ENCODE measurements at regions not wholly inside any gene's neighbourhood (a gene's known extent, or its start where the extent isn't known, plus 50 kb on each side); places are given as distances from the start of the nearest gene placed in this dataset.
"Not testable (repeated sequence)": the region's sequence is repeated elsewhere in the genome, so short reads cannot be mapped to it uniquely, and the experiment has no call there.

DNA sequence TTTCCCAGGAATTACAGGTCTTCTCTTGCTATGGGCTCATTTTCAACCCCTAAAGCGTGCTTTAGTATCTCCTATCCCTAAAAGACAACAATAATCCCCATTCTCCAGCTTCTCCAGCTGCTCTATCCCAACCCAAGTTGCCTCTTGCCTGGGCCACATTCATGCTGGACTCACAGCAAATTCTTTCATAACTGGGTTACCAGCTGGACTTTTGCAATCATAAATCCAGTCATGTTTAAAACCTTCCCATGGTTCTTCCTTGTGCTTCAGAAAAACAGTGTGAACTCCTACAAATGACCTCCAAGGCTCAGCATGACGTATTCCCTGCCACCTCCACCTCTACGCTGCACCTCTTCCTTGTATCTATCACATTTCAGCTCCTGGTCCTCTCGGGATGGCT is 346.9 kb downstream of the GADD45G start:
- Mint-ChIP-seq H3K27me3 (ENCODE audit: insufficient read depth, unreplicated experiment) (no peaks in the 10 kb centered on the region), H3K36me3 (ENCODE audit: insufficient read depth, unreplicated experiment) (no peaks in the 10 kb centered on the region), H3K4me1 (ENCODE audit: insufficient read depth, unreplicated experiment) (peaks cover 5% of the 10 kb centered on the region), H3K9me3 (ENCODE audit: unreplicated experiment) (no peaks in the 10 kb centered on the region), H3K27ac (ENCODE audit: low read depth, unreplicated experiment) (no peak overlapping the region), H3K4me3 (ENCODE audit: unreplicated experiment) (no peak overlapping the region)
- BruUV-seq (replicated peaks): no TSS peak
- POLR2A ChIA-PET: interaction anchor here (0.6 to 2.0 kb wide), 5 partner anchors 10 to 1573 kb away, joined by 3 to 4 read pairs (median 4); no protein-coding TSS in a partner anchor
- TF ChIP-seq CTCF (IDR thresholded peaks at IDR 0.05; ENCODE audit: unreplicated experiment): no peak
- no peak for DNase-seq (ENCODE audit: unreplicated experiment)
- intact Hi-C loops (cut with micrococcal nuclease): no loop called here
- CTCF ChIA-PET: interaction anchor here (0.5 to 1.4 kb wide), 2 partner anchors 10 to 1204 kb away, joined by 4 to 5 read pairs; no protein-coding TSS in a partner anchor

- POLR2A ChIA-PET: interaction anchor here (0.6 to 1.7 kb wide), 4 partner anchors 11 to 1573 kb away, joined by 3 to 4 read pairs (median 4); no protein-coding TSS in a partner anchor
- no peak for DNase-seq (ENCODE audit: unreplicated experiment)
- BruUV-seq (replicated peaks): no TSS peak
Observed at GRCh38 chr9:89952401-89952800, 347.6 kb downstream of the GADD45G start.

GRCh38 chr9:89953263-89953662 is 348.5 kb downstream of the GADD45G start:
- not testable (repeated sequence) for H3K4me3 Mint-ChIP-seq (ENCODE audit: unreplicated experiment)

More at GRCh38 chr9:89952401-89952800, 347.6 kb downstream of the GADD45G start:
- intact Hi-C loops (cut with micrococcal nuclease): no loop called here
- Mint-ChIP-seq H3K36me3 (ENCODE audit: insufficient read depth, unreplicated experiment) (no peaks in the 10 kb centered on the region), H3K27ac (ENCODE audit: low read depth, unreplicated experiment) (no peak overlapping the region), H3K27me3 (ENCODE audit: insufficient read depth, unreplicated experiment) (no peaks in the 10 kb centered on the region), H3K9me3 (ENCODE audit: unreplicated experiment) (no peaks in the 10 kb centered on the region), H3K4me3 (ENCODE audit: unreplicated experiment) (no peak overlapping the region), H3K4me1 (ENCODE audit: insufficient read depth, unreplicated experiment) (peaks cover 5% of the 10 kb centered on the region)
- TF ChIP-seq CTCF (IDR thresholded peaks at IDR 0.05; ENCODE audit: unreplicated experiment): no peak
- CTCF ChIA-PET: interaction anchor here (1.4 kb wide), 1 partner anchor 11 kb away, joined by 5 read pairs; no protein-coding TSS in a partner anchor

DNA sequence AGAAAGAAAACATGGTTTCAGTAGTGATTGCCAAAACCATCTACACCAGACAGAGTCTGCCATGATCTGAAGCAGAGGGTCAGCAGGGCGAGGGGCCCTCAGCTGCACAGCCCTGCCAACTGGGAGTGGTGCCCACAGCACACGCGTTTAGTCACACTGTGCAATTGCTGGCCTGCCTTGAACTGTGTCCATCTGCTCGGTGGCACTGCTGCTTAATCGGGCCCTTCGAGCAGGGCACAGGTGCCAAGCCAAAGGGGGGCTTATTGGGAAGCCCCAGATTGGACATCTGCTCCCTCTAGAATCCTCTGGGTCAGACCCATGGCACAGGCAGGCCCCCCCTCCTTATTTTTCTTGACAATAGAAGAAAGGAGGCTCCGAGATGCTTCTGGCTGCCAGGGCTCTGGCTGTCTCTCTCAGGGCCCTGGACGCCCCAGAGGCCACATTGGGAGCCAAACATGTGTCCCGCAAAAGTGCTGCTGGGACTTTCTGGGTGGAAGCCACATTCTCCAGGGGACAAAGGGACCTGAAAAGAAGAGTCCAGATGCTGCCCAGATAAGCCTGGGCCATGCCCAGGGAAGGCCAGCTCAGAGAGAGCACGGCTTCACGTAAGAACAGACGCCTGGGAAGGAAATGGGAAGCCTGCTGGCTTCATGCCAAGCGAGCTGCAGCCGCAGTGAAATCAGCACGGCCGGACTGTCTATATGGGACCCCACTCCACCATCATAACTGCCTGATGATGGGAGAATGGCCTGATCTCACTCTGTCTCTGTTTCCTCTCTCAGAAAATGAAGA is 349.2 kb downstream of the GADD45G start:
- Mint-ChIP-seq H3K27me3 (ENCODE audit: insufficient read depth, unreplicated experiment) (no peaks in the 10 kb centered on the region), H3K4me1 (ENCODE audit: insufficient read depth, unreplicated experiment) (peaks cover 5% of the 10 kb centered on the region), H3K9me3 (ENCODE audit: unreplicated experiment) (no peaks in the 10 kb centered on the region), H3K27ac (ENCODE audit: low read depth, unreplicated experiment) (no peak overlapping the region), H3K4me3 (ENCODE audit: unreplicated experiment) (no peak overlapping the region), H3K36me3 (ENCODE audit: insufficient read depth, unreplicated experiment) (no peaks in the 10 kb centered on the region)
- BruUV-seq (replicated peaks): no TSS peak
- intact Hi-C loops (cut with micrococcal nuclease): no loop called here
- ChIA-PET CTCF (no interaction called here), POLR2A (no interaction called here)
- TF ChIP-seq CTCF (IDR thresholded peaks at IDR 0.05; ENCODE audit: unreplicated experiment): no peak
- no peak for DNase-seq (ENCODE audit: unreplicated experiment)

More at GRCh38 chr9:89953263-89953662, 348.5 kb downstream of the GADD45G start:
- H3K27ac Mint-ChIP-seq (ENCODE audit: low read depth, unreplicated experiment); H3K9me3 Mint-ChIP-seq (ENCODE audit: unreplicated experiment); intact Hi-C loops (cut with micrococcal nuclease); H3K27me3 Mint-ChIP-seq (ENCODE audit: insufficient read depth, unreplicated experiment); H3K4me1 Mint-ChIP-seq (ENCODE audit: insufficient read depth, unreplicated experiment); BruUV-seq (replicated peaks); DNase-seq (ENCODE audit: unreplicated experiment); H3K36me3 Mint-ChIP-seq (ENCODE audit: insufficient read depth, unreplicated experiment): not testable (repeated sequence)
- POLR2A ChIA-PET: interaction anchor here (1.7 kb wide), 1 partner anchor 11 kb away, joined by 4 read pairs; no protein-coding TSS in a partner anchor
- CTCF ChIA-PET: interaction anchor here (0.6 kb wide), 2 partner anchors 47 to 152 kb away, joined by 3 read pairs; no protein-coding TSS in a partner anchor

Data from MCF 10A (cell line).